PC-9 (cell line): ENCODE measurements at regions not wholly inside any gene's neighbourhood (a gene's known extent, or its start where the extent isn't known, plus 50 kb on each side); places are given as distances from the start of the nearest gene placed in this dataset.

Experiments
- BruUV-seq: library from RNA; stranded (reverse); fragments of 400-500 nt; replicated peaks from 2 replicates; lab custom pipeline; 2021; lab: Mats Ljungman, UMichigan
- CTCF ChIA-PET: fragments of 300-600 bp; sonication (Branson Sonifier 250); formaldehyde crosslinking; loops from one replicate; lab custom pipeline; 2022; ENCODE audit warnings: antibody characterized with exemption; lab: Charles Lee
- POLR2A ChIA-PET: fragments of 300-600 bp; sonication (Branson Sonifier 250); formaldehyde crosslinking; loops from one replicate; lab custom pipeline; 2022; ENCODE audit warnings: antibody characterized with exemption; ENCODE audit not compliant: unreplicated experiment; lab: Charles Lee
- DNase-seq, 2 experiments: peaks; one replicate each; pipeline versions ENCODE4 v3.0.0 to v3.0.0-alpha.2; 2015 to 2022; ENCODE audit warnings: mixed read lengths in 1 of 2
- H2AFZ ChIP-seq: fragments of 200-600 bp; sonication (generic); 2 replicates; pipeline ENCODE4 v1.8.1; 2017; ENCODE audit warnings: antibody characterized with exemption
- H3F3A ChIP-seq: fragments of 200-600 bp; sonication (generic); 2 replicates; pipeline ENCODE4 v1.8.1; 2017; ENCODE audit warnings: antibody characterized with exemption, mild to moderate bottlenecking, low read depth; ENCODE audit not compliant: insufficient read depth
- H3K27ac ChIP-seq: fragments of 200-600 bp; sonication (generic); 2 replicates; pipeline ENCODE4 v1.6.1; 2016; ENCODE audit warnings: mixed run types
- H3K27me3 ChIP-seq: fragments of 200-600 bp; sonication (generic); 2 replicates; pipeline ENCODE4 v1.6.1; 2016; ENCODE audit warnings: low read depth, mixed run types; ENCODE audit not compliant: insufficient read depth
- H3K36me3 ChIP-seq: fragments of 200-600 bp; sonication (generic); 2 replicates; pipeline ENCODE4 v1.6.1; 2016; ENCODE audit warnings: low read depth, mixed run types
- H3K4me1 ChIP-seq: fragments of 200-600 bp; sonication (generic); replicated peaks from 2 replicates; pipeline ENCODE4 v1.6.1; 2016; ENCODE audit warnings: mixed run types; ENCODE audit not compliant: insufficient read depth
- H3K4me2 ChIP-seq: fragments of 200-600 bp; sonication (generic); 2 replicates; pipeline ENCODE4 v1.6.1; 2017; ENCODE audit warnings: mixed run types
- H3K4me3 ChIP-seq: fragments of 200-600 bp; sonication (generic); 2 replicates; pipeline ENCODE4 v1.6.1; 2016; ENCODE audit warnings: mixed run types
- H3K79me2 ChIP-seq: fragments of 200-600 bp; sonication (generic); 2 replicates; pipeline ENCODE4 v1.6.1; 2017; ENCODE audit warnings: low read depth, mixed run types
- H3K9me2 ChIP-seq: fragments of 200-600 bp; sonication (generic); 2 replicates; pipeline ENCODE4 v1.8.1; 2017; ENCODE audit warnings: mild to moderate bottlenecking; ENCODE audit not compliant: insufficient read depth
- H3K9me3 ChIP-seq: fragments of 200-600 bp; sonication (generic); 2 replicates; pipeline ENCODE4 v1.8.1; 2016; ENCODE audit warnings: low read depth; ENCODE audit not compliant: insufficient read depth
- H4K20me1 ChIP-seq: fragments of 200-600 bp; sonication (generic); 2 replicates; pipeline ENCODE4 v1.8.1; 2017; ENCODE audit not compliant: insufficient read depth
- CTCF ChIP-seq: fragments of 200-600 bp; sonication (generic); conservative IDR thresholded peaks from 2 replicates; pipeline ENCODE4 v1.6.1; 2017; ENCODE audit warnings: mixed run types, antibody characterized with exemption, mild to moderate bottlenecking, moderate library complexity
- EZH2 ChIP-seq: fragments of 200-600 bp; sonication (generic); IDR thresholded peaks from 2 replicates; pipeline ENCODE4 v1.8.0; 2017; ENCODE audit warnings: antibody characterized with exemption, low read depth
- intact Hi-C: fragments of 100-400 bp; cut with micrococcal nuclease; formaldehyde crosslinking; loops from one replicate; pipeline ENCODE4 v1.10.0; 2022; ENCODE audit not compliant: unreplicated experiment

- H2AFZ ChIP-seq, result no peak overlapping the region
- intact Hi-C loops, result no loop called here
- no peak for TF ChIP-seq EZH2
- TF ChIP-seq CTCF, result no peak
- no peak for DNase-seq
- no TSS peak for BruUV-seq
- ChIA-PET CTCF (no interaction called here), POLR2A (no interaction called here)
- H3K36me3 ChIP-seq, result no peaks in the 10 kb centered on the region
- no peak overlapping the region for H3K27ac ChIP-seq
- H3K27me3 ChIP-seq, result no peaks in the 10 kb centered on the region
- H3K9me2 ChIP-seq, result no peaks in the 10 kb centered on the region
- H4K20me1 ChIP-seq, result no peaks in the 10 kb centered on the region
- peaks cover 6% of the 10 kb centered on the region; the same call in 1 of the 2 replicates for H3F3A ChIP-seq
- H3K79me2 ChIP-seq, result no peaks in the 10 kb centered on the region
- H3K9me3 ChIP-seq, result no peaks in the 10 kb centered on the region
- peaks cover 32% of the 10 kb centered on the region for H3K4me1 ChIP-seq
- H3K4me2 ChIP-seq, result no peak overlapping the region
- H3K4me3 ChIP-seq, result no peak overlapping the region
Observed at GRCh38 chr2:158732573-158733429, 62.3 kb upstream of the DAPL1 start.

GRCh38 chr2:158733430-158733755, 61.7 kb upstream of the DAPL1 start:
- Histone ChIP-seq H3K4me1 (peaks cover 32% of the 10 kb centered on the region), H4K20me1 (no peaks in the 10 kb centered on the region), H3F3A (peaks cover 6% of the 10 kb centered on the region; the same call in 1 of the 2 replicates), H2AFZ (no peak overlapping the region), H3K4me2 (no peak overlapping the region), H3K27me3 (no peaks in the 10 kb centered on the region), H3K4me3 (no peak overlapping the region), H3K79me2 (no peaks in the 10 kb centered on the region), H3K9me3 (no peaks in the 10 kb centered on the region), H3K27ac (0 out of 2 replicates have a peak overlapping the region, but pooled peaks have one; percentile 9), H3K36me3 (no peaks in the 10 kb centered on the region), H3K9me2 (no peaks in the 10 kb centered on the region)
- TF ChIP-seq CTCF, result no peak
- TF ChIP-seq EZH2, result no peak
- CTCF ChIA-PET, result no interaction called here
- no TSS peak for BruUV-seq
- intact Hi-C loops, result no loop called here
- DNase-seq, result no peak
- POLR2A ChIA-PET, result interaction anchor here (0.6 kb wide), 1 partner anchor 172 kb away, joined by 4 read pairs; no protein-coding TSS in a partner anchor

GRCh38 chr2:158734442-158734841, 60.7 kb upstream of the DAPL1 start:
- H3K9me3 ChIP-seq, result no peaks in the 10 kb centered on the region
- H3F3A ChIP-seq, result peaks cover 6% of the 10 kb centered on the region; the same call in 1 of the 2 replicates
- no peak overlapping the region for H2AFZ ChIP-seq
- ChIA-PET POLR2A (interaction anchor here (0.5 kb wide), 1 partner anchor 12 kb away, joined by 6 read pairs; no protein-coding TSS in a partner anchor), CTCF (interaction anchor here (2.3 kb wide), 1 partner anchor 10 kb away, joined by 10 read pairs; no protein-coding TSS in a partner anchor)
- H4K20me1 ChIP-seq, result no peaks in the 10 kb centered on the region
- no peaks in the 10 kb centered on the region for H3K9me2 ChIP-seq
- BruUV-seq, result no TSS peak
- no peaks in the 10 kb centered on the region for H3K79me2 ChIP-seq
- DNase-seq, result peak in 1 of 2 experiments; percentile 54
- H3K27me3 ChIP-seq, result no peaks in the 10 kb centered on the region
- peak overlapping the region; percentile 34 for H3K4me2 ChIP-seq
- peaks cover 32% of the 10 kb centered on the region for H3K4me1 ChIP-seq
- TF ChIP-seq CTCF, result no peak
- TF ChIP-seq EZH2, result no peak
- H3K36me3 ChIP-seq, result no peaks in the 10 kb centered on the region
- intact Hi-C loops, result no loop called here
- H3K27ac ChIP-seq, result 0 out of 2 replicates have a peak overlapping the region, but pooled peaks have one; percentile 32
- no peak overlapping the region for H3K4me3 ChIP-seq
